Esophagus muscularis mucosa (tissue), 4 donors: ENCODE measurements at regions not wholly inside any gene's neighbourhood (a gene's known extent, or its start where the extent isn't known, plus 50 kb on each side); places are given as distances from the start of the nearest gene placed in this dataset.

Experiments
- DNase-seq: peaks from one replicate; pipeline ENCODE4 v3.0.0-alpha.2; 2017; ENCODE audit errors: extremely low spot score
- H3K27ac ChIP-seq, 4 donors: fragments of 200-600 bp; sonication (generic); replicated peaks in 1 of 4; 1 replicate in 3 of 4; 2 replicates in 1 of 4; pipeline ENCODE4 v1.5.1; 2016 to 2019; ENCODE audit warnings: mild to moderate bottlenecking in 1 of 4
- H3K27me3 ChIP-seq, 4 donors: fragments of 200-600 bp; sonication (generic); one replicate each; pipeline versions ENCODE4 v1.5.1 to v1.6.0; 2016 to 2019
- H3K36me3 ChIP-seq, 4 donors: fragments of 200-600 bp; sonication (generic); one replicate each; pipeline ENCODE4 v1.5.1; 2016 to 2019
- H3K4me1 ChIP-seq, 4 donors: fragments of 200-600 bp; sonication (generic); one replicate each; pipeline ENCODE4 v1.5.1; 2016 to 2019
- H3K4me3 ChIP-seq, 4 donors: fragments of 200-600 bp; sonication (generic); 1 replicate in 2 of 4; 2 replicates in 2 of 4; pipeline ENCODE4 v1.5.1; 2016 to 2019; ENCODE audit warnings: mild to moderate bottlenecking in 4 of 4, moderate library complexity in 1 of 4
- H3K9me3 ChIP-seq, 4 donors: fragments of 200-600 bp; sonication (generic); 1 replicate in 3 of 4; 2 replicates in 1 of 4; pipeline ENCODE4 v1.5.1; 2016 to 2019
- CTCF ChIP-seq, 3 experiments: fragments of 200-600 bp in 2 of 3; fragments of 450-650 bp in 1 of 3; sonication (generic) in 2 of 3; IDR thresholded peaks; one replicate each; pipeline ENCODE4 v1.5.1; 2017 to 2019; ENCODE audit warnings: antibody characterized with exemption in 3 of 3, mild to moderate bottlenecking in 2 of 3, moderate library complexity in 1 of 3
- EP300 ChIP-seq: sonication (generic); formaldehyde crosslinking; IDR thresholded peaks from one replicate; pipeline ENCODE4 v1.6.1; 2017; ENCODE audit warnings: antibody characterized with exemption
- POLR2A ChIP-seq: fragments of 450-650 bp; IDR thresholded peaks from one replicate; pipeline ENCODE4 v1.6.1; 2017; ENCODE audit warnings: antibody characterized with exemption, moderate library complexity, mild to moderate bottlenecking, low read depth
- POLR2AphosphoS5 ChIP-seq, 2 donors: sonication (generic); formaldehyde crosslinking; IDR thresholded peaks; one replicate each; pipeline ENCODE4 v1.6.1; 2017; ENCODE audit warnings: antibody characterized with exemption in 2 of 2
- WGBS: methylation state at CpG from one replicate; pipeline ENCODE4 v1.1.5; 2018; 5-methylcytosine and 5-hydroxymethylcytosine counted together
- intact Hi-C: fragments of 100-400 bp; cut with DNase I; formaldehyde crosslinking; loops from one replicate; pipeline ENCODE4 v1.15.1; 2023

DNA sequence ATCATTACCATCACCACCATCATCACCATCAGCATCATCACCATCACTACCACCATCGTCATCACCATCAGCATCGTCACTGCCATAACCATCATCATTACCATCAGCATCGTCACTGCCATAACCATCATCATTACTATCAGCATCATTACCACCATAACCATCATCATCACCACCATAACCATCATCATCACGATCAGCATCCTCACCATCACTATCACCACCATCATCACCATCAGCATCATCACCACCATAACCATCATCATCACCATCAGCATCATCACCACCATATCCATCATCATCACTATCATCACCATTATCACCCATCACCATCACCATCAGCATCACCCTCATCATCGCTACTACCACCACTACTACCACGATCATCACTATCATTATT, 493.9 kb upstream of the TBX3 start:
- DNase-seq, result no peak
- no peak overlapping the region for H3K27ac ChIP-seq
- H3K36me3 ChIP-seq, result no peaks in the 10 kb centered on the region
- H3K4me1 ChIP-seq, result peaks cover 0 to 9% (median 6%) of the 10 kb centered on the region in 4 donors
- no peak for TF ChIP-seq CTCF (IDR thresholded peaks at IDR 0.05)
- intact Hi-C loops, result no loop called here
- WGBS, result 97% methylated on average over 6 of the region's 6 CpGs
- H3K27me3 ChIP-seq, result no peaks in the 10 kb centered on the region
- H3K4me3 ChIP-seq, result no peak overlapping the region
- no peaks in the 10 kb centered on the region for H3K9me3 ChIP-seq

DNA sequence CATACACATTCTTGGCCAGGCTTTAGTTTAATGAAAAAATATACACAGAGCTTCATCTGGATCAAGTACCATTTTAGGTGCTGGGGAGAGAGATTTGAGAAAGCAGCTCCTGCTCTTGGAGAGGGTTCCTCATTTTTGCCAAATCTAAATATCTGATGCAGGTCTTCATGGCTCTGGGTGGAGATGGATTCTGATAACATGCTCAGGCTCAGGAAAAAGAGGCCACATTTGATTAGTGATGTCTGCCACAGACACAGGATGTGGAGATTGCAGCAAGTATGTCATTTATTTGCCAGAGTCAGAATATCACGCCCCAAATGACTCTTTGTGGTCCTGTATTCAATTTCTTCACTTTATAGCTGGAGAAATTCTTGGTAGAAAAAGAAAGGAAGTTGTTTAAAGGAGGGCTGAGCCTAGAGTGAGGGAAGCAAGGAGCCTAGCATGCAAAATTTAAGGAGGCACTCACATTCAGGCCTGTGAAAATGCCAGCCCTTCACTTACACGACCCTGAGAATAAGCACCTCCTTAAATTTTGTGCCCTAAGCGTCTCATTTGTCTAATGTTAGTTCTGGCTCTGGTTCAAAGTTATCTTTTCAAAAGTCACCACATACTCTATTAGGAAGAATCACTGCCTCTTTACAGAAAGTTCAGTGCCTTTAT, 492.9 kb upstream of the TBX3 start:
- intact Hi-C loops, result no loop called here
- no peak for TF ChIP-seq POLR2AphosphoS5 (IDR thresholded peaks at IDR 0.05)
- no peak for TF ChIP-seq POLR2A
- no peak for TF ChIP-seq EP300
- TF ChIP-seq CTCF (IDR thresholded peaks at IDR 0.05), result no peak
- Histone ChIP-seq H3K27me3 (no peaks in the 10 kb centered on the region), H3K4me1 (peaks cover 0 to 9% (median 6%) of the 10 kb centered on the region in 4 donors), H3K4me3 (no peak overlapping the region), H3K9me3 (no peaks in the 10 kb centered on the region), H3K36me3 (no peaks in the 10 kb centered on the region), H3K27ac (no peak overlapping the region)
- WGBS, result 82% methylated on average over 3 of the region's 3 CpGs
- no peak for DNase-seq

DNA sequence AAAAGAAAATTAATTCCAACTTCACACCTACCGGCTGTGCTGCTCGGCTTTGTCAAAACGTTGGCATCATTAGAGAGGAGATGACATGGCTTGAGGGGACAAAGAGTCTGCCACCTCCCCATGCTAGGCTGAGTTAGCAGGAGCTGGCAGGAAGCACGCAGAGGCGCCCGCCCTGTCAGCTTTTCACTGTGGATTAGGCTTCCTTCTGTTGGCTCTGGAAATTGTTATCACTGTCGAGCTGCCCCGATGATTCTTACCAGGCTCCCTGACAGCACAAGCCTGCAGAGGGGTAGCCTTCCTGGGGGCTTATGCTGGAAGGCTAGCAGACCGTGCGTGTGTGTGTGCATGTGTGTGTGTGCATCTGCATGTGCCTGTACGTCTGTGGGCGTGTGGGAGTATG, 490.9 kb upstream of the TBX3 start:
- peaks cover 0 to 14% (median 8%) of the 10 kb centered on the region in 4 donors for H3K4me1 ChIP-seq
- no peaks in the 10 kb centered on the region for H3K36me3 ChIP-seq
- no peak overlapping the region for H3K4me3 ChIP-seq
- intact Hi-C loops, result no loop called here
- WGBS, result 38% methylated on average over 12 of the region's 12 CpGs
- no peak for DNase-seq
- H3K27me3 ChIP-seq, result no peaks in the 10 kb centered on the region
- TF ChIP-seq POLR2A (no peak), CTCF (IDR thresholded peaks at IDR 0.05) (no peak), EP300 (no peak), POLR2AphosphoS5 (IDR thresholded peaks at IDR 0.05) (no peak)
- H3K9me3 ChIP-seq, result no peaks in the 10 kb centered on the region
- no peak overlapping the region for H3K27ac ChIP-seq

DNA sequence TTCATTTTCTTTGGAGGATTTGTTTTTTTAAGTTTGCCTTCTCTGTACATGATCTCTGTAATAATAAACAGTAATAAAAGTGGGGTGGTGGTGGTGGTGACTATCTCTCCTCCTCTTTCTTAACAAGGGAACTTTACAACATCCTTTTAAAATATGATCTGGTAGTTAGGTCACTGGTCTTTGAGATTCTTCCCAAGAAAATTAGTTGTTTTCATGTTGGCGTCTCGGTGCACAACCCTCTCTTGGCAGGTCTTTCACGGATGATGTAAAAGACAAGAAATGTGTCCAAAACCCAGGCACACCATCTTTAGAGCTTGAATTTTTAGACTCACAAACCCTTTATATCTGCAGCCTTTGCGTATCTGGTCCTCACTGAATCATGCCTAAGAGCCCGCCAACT, 488.5 kb upstream of the TBX3 start:
- Histone ChIP-seq H3K36me3 (no peaks in the 10 kb centered on the region), H3K9me3 (no peaks in the 10 kb centered on the region), H3K4me3 (no peak overlapping the region), H3K27ac (no peak overlapping the region), H3K27me3 (no peaks in the 10 kb centered on the region), H3K4me1 (peaks cover 0 to 20% (median 9%) of the 10 kb centered on the region in 4 donors)
- intact Hi-C loops, result no loop called here
- TF ChIP-seq EP300 (no peak), POLR2AphosphoS5 (IDR thresholded peaks at IDR 0.05) (no peak), POLR2A (no peak), CTCF (IDR thresholded peaks at IDR 0.05) (no peak)
- DNase-seq, result no peak
- WGBS, result 75% methylated on average over 5 of the region's 5 CpGs

DNA sequence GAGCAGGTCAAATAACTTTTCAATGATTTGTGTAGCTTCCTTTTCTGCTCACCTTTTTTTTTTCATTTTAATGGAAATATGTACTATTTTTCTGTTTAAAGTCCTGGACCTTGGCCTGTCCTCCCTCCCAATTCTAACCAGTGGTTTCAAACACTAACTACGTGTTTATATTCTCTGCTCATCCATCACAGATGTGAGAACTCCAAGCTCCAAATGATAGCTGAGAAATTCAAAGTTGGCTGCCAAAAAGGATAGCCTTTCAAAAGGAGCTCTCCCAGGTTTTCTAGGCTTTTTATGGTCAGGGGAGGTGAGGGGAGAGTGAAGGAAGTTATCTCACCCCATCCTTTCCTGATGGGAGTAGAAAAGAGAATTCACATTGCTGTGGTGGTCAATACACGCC, 486.0 kb upstream of the TBX3 start:
- no peak overlapping the region for H3K27ac ChIP-seq
- DNase-seq, result peak; percentile 53
- peaks cover 0 to 19% (median 7%) of the 10 kb centered on the region in 4 donors for H3K4me1 ChIP-seq
- no peak overlapping the region for H3K4me3 ChIP-seq
- TF ChIP-seq POLR2A (no peak), CTCF (IDR thresholded peaks at IDR 0.05) (no peak), POLR2AphosphoS5 (IDR thresholded peaks at IDR 0.05) (no peak), EP300 (no peak)
- WGBS, result 64% methylated on average over 2 of the region's 2 CpGs
- H3K27me3 ChIP-seq, result no peaks in the 10 kb centered on the region
- no peaks in the 10 kb centered on the region for H3K9me3 ChIP-seq
- no peaks in the 10 kb centered on the region for H3K36me3 ChIP-seq
- intact Hi-C loops, result no loop called here
